Natural killer cell (primary cell): ENCODE measurements at regions not wholly inside any gene's neighbourhood (a gene's known extent, or its start where the extent isn't known, plus 50 kb on each side); places are given as distances from the start of the nearest gene placed in this dataset.
"Not testable (repeated sequence)": the region's sequence is repeated elsewhere in the genome, so short reads cannot be mapped to it uniquely, and the experiment has no call there.

Experiments
- ATAC-seq, 3 donors: fragments of 150-1000 bp in 2 of 3; fragments of 200-7000 bp in 1 of 3; cut with Tn5 transposase; 1 replicate in 1 of 3; 2 replicates in 2 of 3; pipeline ENCODE4 v1.10.0; 2021; ENCODE audit warnings: mild to moderate bottlenecking in 2 of 3, moderate library complexity in 2 of 3
- DNase-seq, 2 donors: peaks; one replicate each; pipeline versions ENCODE4 v3.0.0 to v3.0.0-alpha.2; 2013 to 2021; ENCODE audit warnings: mixed read lengths in 1 of 2
- H3K27ac ChIP-seq: one replicate; pipeline ENCODE4 v1.5.1; 2013; ENCODE audit warnings: mild to moderate bottlenecking, low read length
- H3K27me3 ChIP-seq: one replicate; pipeline ENCODE4 v1.6.1; 2013; ENCODE audit warnings: low read length; ENCODE audit not compliant: control insufficient read depth, insufficient read depth
- H3K36me3 ChIP-seq: one replicate; pipeline ENCODE4 v1.6.1; 2013; ENCODE audit warnings: low read length; ENCODE audit not compliant: control insufficient read depth, insufficient read depth
- H3K4me1 ChIP-seq: one replicate; pipeline ENCODE4 v1.6.1; 2013; ENCODE audit warnings: low read length; ENCODE audit not compliant: control insufficient read depth, insufficient read depth
- H3K4me3 ChIP-seq: one replicate; pipeline ENCODE4 v1.5.1; 2013; ENCODE audit warnings: low read length
- H3K9me3 ChIP-seq: one replicate; pipeline ENCODE4 v1.6.1; 2013; ENCODE audit warnings: low read length; ENCODE audit not compliant: control insufficient read depth, insufficient read depth
- H3K27ac Mint-ChIP-seq, 2 donors: one replicate each; pipeline ENCODE4 v1.8.0; 2022; ENCODE audit warnings: mild to moderate bottlenecking in 2 of 2, mixed read lengths in 2 of 2, moderate library complexity in 1 of 2
- H3K27me3 Mint-ChIP-seq, 2 donors: one replicate each; pipeline ENCODE4 v1.8.0; 2022; ENCODE audit warnings: low read depth in 2 of 2, mixed read lengths in 2 of 2
- H3K36me3 Mint-ChIP-seq: one replicate; pipeline ENCODE4 v1.8.0; 2022; ENCODE audit warnings: mixed read lengths
- H3K4me1 Mint-ChIP-seq, 2 donors: one replicate each; pipeline ENCODE4 v1.8.0; 2022; ENCODE audit warnings: mixed read lengths in 2 of 2
- H3K4me3 Mint-ChIP-seq: one replicate; pipeline ENCODE4 v1.8.0; 2022; ENCODE audit warnings: mild to moderate bottlenecking, moderate library complexity, mixed read lengths
- H3K9me3 Mint-ChIP-seq, 2 donors: one replicate each; pipeline ENCODE4 v1.8.0; 2022; ENCODE audit warnings: mixed read lengths in 2 of 2
- WGBS: methylation state at CpG from one replicate; pipeline ENCODE4 v1.1.7; 2013; ENCODE audit warnings: missing lambda C conversion rate; ENCODE audit not compliant: insufficient coverage; 5-methylcytosine and 5-hydroxymethylcytosine counted together
- intact Hi-C: fragments of 100-400 bp; cut with micrococcal nuclease; formaldehyde crosslinking; loops from one replicate; pipeline ENCODE4 v1.14.2; 2022
- TF ChIP-seq, protein P1 (sequence below): fragments of 200-600 bp; IDR thresholded peaks from one replicate; pipeline ENCODE4 v1.8.0; 2022; ENCODE audit warnings: antibody characterized with exemption

DNA sequence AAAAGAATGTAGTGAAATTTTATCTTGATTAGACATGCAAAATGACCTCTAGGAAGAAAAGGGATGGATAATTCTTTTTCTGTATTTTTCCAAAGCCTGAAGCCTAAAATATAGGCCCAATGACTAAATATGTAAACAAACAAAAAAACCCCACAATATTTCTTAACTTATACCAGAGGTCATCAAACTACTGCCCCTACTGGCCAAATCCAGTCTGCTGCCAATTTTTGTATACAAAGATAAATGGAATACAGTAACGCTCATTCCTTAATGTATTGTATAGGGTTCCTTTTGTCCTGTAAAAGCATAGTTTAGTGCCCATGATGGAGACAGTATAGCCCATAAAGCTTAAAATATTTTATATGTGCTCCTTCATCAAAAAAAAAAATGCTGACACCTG is 145.7 kb upstream of the ALG10 start:
- Mint-ChIP-seq H3K4me3 (no peak overlapping the region), H3K27ac (no peak overlapping the region), H3K27me3 (no peaks in the 10 kb centered on the region), H3K9me3 (peaks cover 12 to 26% of the 10 kb centered on the region in 2 donors), H3K4me1 (no peaks in the 10 kb centered on the region), H3K36me3 (peaks cover 13% of the 10 kb centered on the region)
- no peaks in the 10 kb centered on the region for H3K36me3 ChIP-seq
- no peaks in the 10 kb centered on the region for H3K4me1 ChIP-seq
- WGBS, result 100% methylated on average over 1 of the region's 1 CpG
- ATAC-seq (no peak), DNase-seq (no peak)
- H3K9me3 ChIP-seq, result no peaks in the 10 kb centered on the region
- H3K27ac ChIP-seq, result no peak overlapping the region
- intact Hi-C loops, result no loop called here
- no peaks in the 10 kb centered on the region for H3K27me3 ChIP-seq
- H3K4me3 ChIP-seq, result no peak overlapping the region
- TF ChIP-seq, protein P1, sequence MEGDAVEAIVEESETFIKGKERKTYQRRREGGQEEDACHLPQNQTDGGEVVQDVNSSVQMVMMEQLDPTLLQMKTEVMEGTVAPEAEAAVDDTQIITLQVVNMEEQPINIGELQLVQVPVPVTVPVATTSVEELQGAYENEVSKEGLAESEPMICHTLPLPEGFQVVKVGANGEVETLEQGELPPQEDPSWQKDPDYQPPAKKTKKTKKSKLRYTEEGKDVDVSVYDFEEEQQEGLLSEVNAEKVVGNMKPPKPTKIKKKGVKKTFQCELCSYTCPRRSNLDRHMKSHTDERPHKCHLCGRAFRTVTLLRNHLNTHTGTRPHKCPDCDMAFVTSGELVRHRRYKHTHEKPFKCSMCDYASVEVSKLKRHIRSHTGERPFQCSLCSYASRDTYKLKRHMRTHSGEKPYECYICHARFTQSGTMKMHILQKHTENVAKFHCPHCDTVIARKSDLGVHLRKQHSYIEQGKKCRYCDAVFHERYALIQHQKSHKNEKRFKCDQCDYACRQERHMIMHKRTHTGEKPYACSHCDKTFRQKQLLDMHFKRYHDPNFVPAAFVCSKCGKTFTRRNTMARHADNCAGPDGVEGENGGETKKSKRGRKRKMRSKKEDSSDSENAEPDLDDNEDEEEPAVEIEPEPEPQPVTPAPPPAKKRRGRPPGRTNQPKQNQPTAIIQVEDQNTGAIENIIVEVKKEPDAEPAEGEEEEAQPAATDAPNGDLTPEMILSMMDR, result no peak

DNA sequence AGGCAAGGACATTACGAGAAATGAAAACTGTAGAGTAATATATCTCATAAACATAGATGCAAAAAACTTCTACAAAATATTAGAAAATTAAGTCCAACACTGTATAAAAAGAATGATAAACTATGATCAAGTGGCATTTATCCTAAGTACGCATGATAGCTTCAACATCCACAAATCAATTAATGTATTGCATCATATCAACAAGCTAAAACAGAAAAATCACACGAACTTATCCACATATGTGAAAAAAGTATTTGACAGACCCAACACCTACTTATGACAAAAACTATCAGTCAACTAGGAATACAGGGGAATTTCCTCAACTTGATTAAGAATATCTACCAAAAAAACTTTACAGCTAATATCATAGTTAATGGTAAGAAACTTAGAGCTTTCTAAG is 129.9 kb upstream of the ALG10 start:
- Mint-ChIP-seq H3K27me3 (no peaks in the 10 kb centered on the region), H3K27ac (no peak overlapping the region), H3K36me3 (no peaks in the 10 kb centered on the region), H3K9me3 (peaks cover 15 to 18% of the 10 kb centered on the region in 2 donors), H3K4me1 (no peaks in the 10 kb centered on the region), H3K4me3 (no peak overlapping the region)
- ATAC-seq (no peak), DNase-seq (no peak)
- Histone ChIP-seq H3K4me1 (no peaks in the 10 kb centered on the region), H3K4me3 (no peak overlapping the region), H3K9me3 (no peaks in the 10 kb centered on the region), H3K27me3 (no peaks in the 10 kb centered on the region), H3K27ac (no peak overlapping the region), H3K36me3 (no peaks in the 10 kb centered on the region)
- intact Hi-C loops, result no loop called here
- TF ChIP-seq, protein P1, result no peak
- 80% methylated on average over 2 of the region's 3 CpGs for WGBS

DNA sequence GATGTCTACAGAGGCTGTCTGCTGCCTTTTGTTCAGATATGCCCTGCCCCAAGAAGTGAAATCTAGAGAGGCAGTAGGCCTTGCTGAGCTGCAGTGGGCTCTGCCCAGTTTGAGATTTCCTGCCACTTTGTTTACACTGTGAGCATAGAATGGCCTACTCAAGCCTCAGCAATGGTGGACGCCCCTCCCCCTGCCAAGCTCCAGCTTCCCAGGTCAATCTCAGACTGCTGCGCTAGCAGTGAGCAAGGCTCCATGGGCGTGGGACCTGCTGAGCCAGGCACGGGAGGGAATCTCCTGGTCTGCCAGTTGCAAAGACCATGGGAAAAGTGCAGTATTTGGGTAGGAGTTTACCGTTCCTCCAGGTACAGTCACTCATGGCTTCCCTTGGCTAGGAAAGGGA is 101.8 kb upstream of the ALG10 start:
- H3K4me1 ChIP-seq, H3K9me3 ChIP-seq, H3K36me3 ChIP-seq, DNase-seq, H3K27ac Mint-ChIP-seq, ATAC-seq, H3K4me3 Mint-ChIP-seq, intact Hi-C loops, H3K27me3 Mint-ChIP-seq, H3K4me3 ChIP-seq, H3K27ac ChIP-seq, H3K4me1 Mint-ChIP-seq, H3K27me3 ChIP-seq: not testable (repeated sequence)
- 83% methylated on average over 5 of the region's 5 CpGs for WGBS
- Mint-ChIP-seq H3K9me3 (peaks cover 20 to 28% of the 10 kb centered on the region in 2 donors), H3K36me3 (peaks cover 34% of the 10 kb centered on the region)

DNA sequence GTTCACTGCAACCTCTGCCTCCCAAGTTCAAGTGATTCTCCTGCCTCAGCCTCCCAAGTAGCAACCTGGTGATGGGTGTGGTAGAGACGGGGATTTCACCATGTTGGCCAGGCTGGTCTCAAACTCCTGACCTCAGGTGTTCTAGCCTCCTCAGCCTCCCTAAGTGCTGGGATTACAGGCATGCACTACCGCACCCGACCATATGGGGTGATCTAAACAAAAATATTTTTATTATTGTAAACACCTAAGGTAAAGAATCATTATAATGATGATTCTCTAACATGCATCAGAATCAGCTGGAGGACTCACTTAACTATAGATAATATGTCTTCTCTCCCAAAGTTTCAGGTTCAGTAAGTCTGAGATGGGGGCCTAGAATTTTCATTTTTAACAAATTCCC is 96.2 kb upstream of the ALG10 start:
- H3K4me1 ChIP-seq, result no peaks in the 10 kb centered on the region
- H3K27ac ChIP-seq, result no peak overlapping the region
- no peaks in the 10 kb centered on the region for H3K27me3 ChIP-seq
- ATAC-seq, result no peak
- H3K36me3 ChIP-seq, result no peaks in the 10 kb centered on the region
- intact Hi-C loops, result no loop called here
- H3K9me3 ChIP-seq, result peaks cover 8% of the 10 kb centered on the region
- Mint-ChIP-seq H3K4me3 (no peak overlapping the region), H3K9me3 (peaks cover 13 to 22% of the 10 kb centered on the region in 2 donors), H3K4me1 (no peaks in the 10 kb centered on the region), H3K36me3 (peaks cover 35% of the 10 kb centered on the region), H3K27ac (no peak overlapping the region), H3K27me3 (no peaks in the 10 kb centered on the region)
- 50% methylated on average over 1 of the region's 3 CpGs for WGBS
- TF ChIP-seq, protein P1, result no peak
- DNase-seq, result no peak
- H3K4me3 ChIP-seq, result no peak overlapping the region

DNA sequence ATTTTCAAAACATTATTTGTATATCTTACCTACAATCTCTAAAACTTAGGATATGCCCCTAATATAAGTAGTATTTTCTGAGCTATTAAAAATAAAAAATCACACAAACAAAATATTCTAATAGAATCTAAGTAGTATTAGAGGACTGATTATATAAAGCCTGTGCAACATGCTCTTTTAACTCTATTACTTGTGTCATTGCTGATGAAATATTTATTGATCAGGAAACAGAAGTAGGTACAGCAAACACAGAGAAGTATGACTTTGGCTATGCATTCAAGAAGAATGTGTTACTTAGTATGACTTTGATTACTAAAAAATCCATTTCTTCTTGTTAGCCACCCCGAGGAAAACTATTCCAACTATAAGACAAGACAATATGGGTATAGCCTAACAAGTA is 84.6 kb upstream of the ALG10 start:
- H3K36me3 ChIP-seq, H3K9me3 Mint-ChIP-seq, H3K27ac ChIP-seq, intact Hi-C loops, H3K27ac Mint-ChIP-seq, H3K9me3 ChIP-seq, H3K4me1 ChIP-seq, H3K27me3 ChIP-seq, H3K36me3 Mint-ChIP-seq, H3K27me3 Mint-ChIP-seq, H3K4me3 Mint-ChIP-seq, H3K4me1 Mint-ChIP-seq, ATAC-seq, DNase-seq, H3K4me3 ChIP-seq: not testable (repeated sequence)
- no CpG with 5 or more reads among the region's 1 CpG for WGBS
